HEK293T (cell line): ENCODE measurements at regions not wholly inside any gene's neighbourhood (a gene's known extent, or its start where the extent isn't known, plus 50 kb on each side); places are given as distances from the start of the nearest gene placed in this dataset.

Experiments
- CTCF ChIA-PET: fragments of 350-600 bp; formaldehyde crosslinking; extraction: SDS; loops from one replicate; lab custom pipeline; 2021; ENCODE audit warnings: antibody characterized with exemption, inconsistent platforms; lab: Yijun Ruan, JAX
- POLR2A ChIA-PET: fragments of 350-600 bp; formaldehyde crosslinking; extraction: SDS; loops from one replicate; lab custom pipeline; 2020; ENCODE audit warnings: antibody characterized with exemption, inconsistent platforms; lab: Yijun Ruan, JAX
- DNase-seq: peaks from one replicate; pipeline ENCODE4 v3.0.0; 2012; ENCODE audit warnings: mixed read lengths; ENCODE audit errors: extremely low spot score
- ARNT ChIP-seq: fragments of 450-650 bp; IDR thresholded peaks from 2 replicates; pipeline ENCODE4 v1.6.1; 2017; ENCODE audit warnings: mild to moderate bottlenecking
- BHLHE40 ChIP-seq: fragments of 450-650 bp; IDR thresholded peaks from 2 replicates; pipeline ENCODE4 v1.6.1; 2016; ENCODE audit warnings: mild to moderate bottlenecking, moderate library complexity, borderline replicate concordance
- CTBP1 ChIP-seq: fragments of 450-650 bp; IDR thresholded peaks from 2 replicates; pipeline ENCODE4 v1.6.1; 2016; ENCODE audit warnings: borderline replicate concordance
- ELF4 ChIP-seq: fragments of 450-650 bp; IDR thresholded peaks from 2 replicates; pipeline ENCODE4 v1.6.1; 2017; ENCODE audit warnings: antibody characterized with exemption
- FOXA1 ChIP-seq: fragments of 450-650 bp; IDR thresholded peaks from 2 replicates; pipeline ENCODE4 v1.6.1; 2016; ENCODE audit warnings: mild to moderate bottlenecking
- FOXK2 ChIP-seq: fragments of 450-650 bp; IDR thresholded peaks from 2 replicates; pipeline ENCODE4 v1.6.1; 2016; ENCODE audit warnings: mild to moderate bottlenecking
- FOXM1 ChIP-seq: fragments of 450-650 bp; IDR thresholded peaks from 2 replicates; pipeline ENCODE4 v1.6.1; 2017; ENCODE audit warnings: mild to moderate bottlenecking, borderline replicate concordance
- HDGF ChIP-seq: fragments of 450-650 bp; IDR thresholded peaks from 2 replicates; pipeline ENCODE4 v1.6.1; 2017; ENCODE audit warnings: antibody characterized with exemption, borderline replicate concordance
- L3MBTL2 ChIP-seq: fragments of 450-650 bp; conservative IDR thresholded peaks from 2 replicates; pipeline ENCODE4 v1.6.1; 2016; ENCODE audit warnings: mild to moderate bottlenecking
- LEF1 ChIP-seq: fragments of 450-650 bp; IDR thresholded peaks from 2 replicates; pipeline ENCODE4 v1.6.1; 2017; ENCODE audit warnings: mild to moderate bottlenecking, borderline replicate concordance
- NFRKB ChIP-seq: fragments of 450-650 bp; IDR thresholded peaks from 2 replicates; pipeline ENCODE4 v1.6.1; 2016; ENCODE audit warnings: mild to moderate bottlenecking, moderate library complexity
- SP1 ChIP-seq: fragments of 450-650 bp; IDR thresholded peaks from 2 replicates; pipeline ENCODE4 v1.6.1; 2017
- SUZ12 ChIP-seq: fragments of 450-650 bp; IDR thresholded peaks from 2 replicates; pipeline ENCODE4 v1.6.1; 2016; ENCODE audit warnings: mild to moderate bottlenecking
- TARDBP ChIP-seq: fragments of 450-650 bp; IDR thresholded peaks from 2 replicates; pipeline ENCODE4 v1.6.1; 2016
- TF ChIP-seq, protein P1 (sequence below): fragments of 450-650 bp; IDR thresholded peaks from 2 replicates; pipeline ENCODE4 v1.6.1; 2016

DNA sequence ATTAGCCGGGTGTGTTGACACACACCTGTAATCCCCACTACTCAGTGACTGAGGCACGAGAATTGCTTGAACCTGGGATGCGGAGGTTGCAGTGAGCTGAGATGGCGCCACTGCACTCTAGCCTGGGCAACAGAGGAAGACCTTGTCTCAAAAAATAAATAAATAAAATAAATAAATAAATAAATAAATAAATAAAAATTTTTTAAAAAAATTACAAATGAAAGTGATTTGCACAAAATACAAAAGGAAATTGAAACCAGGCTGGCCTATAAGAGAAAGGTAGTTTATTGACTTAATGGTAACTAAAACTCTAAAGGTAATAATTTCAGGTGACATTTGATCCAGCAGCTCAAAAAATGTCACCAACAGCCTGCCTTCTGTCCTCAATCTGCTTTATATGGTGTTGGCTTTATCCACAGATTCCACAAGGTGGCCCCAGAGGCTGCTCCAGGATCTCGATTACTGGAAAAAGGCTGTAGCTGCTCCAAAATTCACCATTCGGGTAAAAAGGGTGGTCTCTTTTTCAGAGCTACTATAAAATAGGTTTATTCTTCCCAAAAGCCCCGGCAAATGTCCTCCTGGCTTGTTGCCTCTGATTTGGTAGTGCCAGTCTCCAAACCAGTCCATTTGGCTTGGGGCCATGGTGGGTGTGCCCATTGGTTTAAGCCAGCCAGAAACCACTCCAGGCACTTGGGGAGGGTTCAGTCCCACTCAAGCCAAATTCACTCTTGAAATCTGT is 61.4 kb upstream of the TRIM2 start:
- ChIA-PET POLR2A (interaction anchor here (0.5 kb wide), 1 partner anchor 106 kb away, joined by 3 read pairs; no protein-coding TSS in a partner anchor), CTCF (interaction anchor here (0.6 to 2.0 kb wide), 38 partner anchors 8 to 505 kb away, joined by 3 to 17 read pairs (median 4); partner anchors contain the start of genes MND1 and TRIM2)
- no peak for TF ChIP-seq HDGF
- TF ChIP-seq, protein P1, sequence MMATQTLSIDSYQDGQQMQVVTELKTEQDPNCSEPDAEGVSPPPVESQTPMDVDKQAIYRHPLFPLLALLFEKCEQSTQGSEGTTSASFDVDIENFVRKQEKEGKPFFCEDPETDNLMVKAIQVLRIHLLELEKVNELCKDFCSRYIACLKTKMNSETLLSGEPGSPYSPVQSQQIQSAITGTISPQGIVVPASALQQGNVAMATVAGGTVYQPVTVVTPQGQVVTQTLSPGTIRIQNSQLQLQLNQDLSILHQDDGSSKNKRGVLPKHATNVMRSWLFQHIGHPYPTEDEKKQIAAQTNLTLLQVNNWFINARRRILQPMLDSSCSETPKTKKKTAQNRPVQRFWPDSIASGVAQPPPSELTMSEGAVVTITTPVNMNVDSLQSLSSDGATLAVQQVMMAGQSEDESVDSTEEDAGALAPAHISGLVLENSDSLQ, result peak; percentile 3; the same call in 1 of the 2 replicates
- peak; percentile 77 for DNase-seq

DNA sequence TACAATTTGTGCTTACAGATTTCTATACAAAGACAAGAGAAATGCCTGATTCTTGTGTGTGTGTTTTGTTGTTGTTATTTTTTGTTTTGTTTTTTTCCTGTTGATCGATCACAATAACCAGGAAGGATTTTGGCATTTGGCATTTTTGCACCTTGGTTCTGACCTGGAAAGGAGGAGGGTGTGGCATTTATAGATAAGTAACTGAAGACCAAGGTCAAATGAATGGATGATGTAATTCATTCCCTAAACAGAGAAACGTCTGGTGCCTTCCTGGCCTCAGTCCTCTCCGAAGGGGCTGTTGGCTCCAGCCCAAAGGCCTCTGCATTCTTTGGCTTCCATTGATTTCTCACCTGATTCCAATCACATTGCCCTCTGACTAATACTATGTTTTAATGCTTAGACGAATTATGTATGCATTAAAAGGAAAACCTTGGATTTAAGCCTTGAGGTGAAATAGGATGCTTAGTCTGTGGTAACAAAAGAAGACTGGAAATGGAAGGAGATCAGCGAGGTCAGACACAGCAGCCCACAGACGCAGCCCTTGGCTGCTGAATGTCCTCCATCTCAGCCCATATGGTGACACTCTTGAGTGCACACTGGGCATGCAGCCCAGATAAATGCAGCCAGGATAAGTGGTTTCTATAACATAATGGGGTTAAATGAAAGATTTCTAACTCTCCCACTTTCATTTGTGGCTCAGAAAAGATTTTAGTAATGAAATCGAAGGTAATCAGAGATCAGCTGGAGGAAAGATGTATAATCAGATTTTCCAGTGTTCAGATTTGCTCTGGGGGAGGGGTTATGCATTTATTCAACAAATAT is 60.5 kb upstream of the TRIM2 start:
- POLR2A ChIA-PET, result no interaction called here
- TF ChIP-seq TARDBP (no peak), NFRKB (no peak), ARNT (no peak), LEF1 (no peak), SUZ12 (no peak), HDGF (no peak), FOXK2 (no peak), FOXM1 (no peak), BHLHE40 (no peak), FOXA1 (no peak), ELF4 (no peak)
- no peak for DNase-seq
- CTCF ChIA-PET, result interaction anchor here (0.6 to 2.0 kb wide), 29 partner anchors 7 to 430 kb away, joined by 3 to 17 read pairs (median 5); partner anchors contain the start of gene TRIM2

DNA sequence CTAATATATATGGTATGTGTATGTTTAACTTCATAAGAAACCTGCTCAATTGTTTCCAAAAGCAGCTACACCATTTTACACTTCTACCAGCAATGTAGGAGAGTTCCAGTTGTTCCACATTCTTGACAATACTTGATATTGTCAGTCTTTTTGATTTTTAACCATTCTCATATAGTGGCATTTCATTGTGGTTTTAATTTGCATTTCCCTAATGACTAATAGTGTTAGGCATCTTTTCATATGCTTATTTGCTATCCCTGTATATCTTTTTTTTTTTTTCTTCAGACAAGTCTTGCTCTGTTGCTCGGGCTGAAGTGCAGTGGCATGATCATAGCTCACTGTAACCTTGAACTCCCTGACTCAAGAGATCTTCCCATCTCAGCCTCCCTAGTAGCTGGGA is 58.2 kb upstream of the TRIM2 start:
- ChIA-PET CTCF (interaction anchor here (0.7 to 1.7 kb wide), 4 partner anchors 10 to 172 kb away, joined by 3 to 7 read pairs (median 6); no protein-coding TSS in a partner anchor), POLR2A (no interaction called here)
- TF ChIP-seq ARNT (no peak), NFRKB (no peak), FOXA1 (no peak), FOXK2 (no peak), L3MBTL2 (no peak), SP1 (no peak), LEF1 (no peak), SUZ12 (no peak), CTBP1 (no peak), HDGF (no peak), ELF4 (no peak), TARDBP (no peak)
- DNase-seq, result no peak

DNA sequence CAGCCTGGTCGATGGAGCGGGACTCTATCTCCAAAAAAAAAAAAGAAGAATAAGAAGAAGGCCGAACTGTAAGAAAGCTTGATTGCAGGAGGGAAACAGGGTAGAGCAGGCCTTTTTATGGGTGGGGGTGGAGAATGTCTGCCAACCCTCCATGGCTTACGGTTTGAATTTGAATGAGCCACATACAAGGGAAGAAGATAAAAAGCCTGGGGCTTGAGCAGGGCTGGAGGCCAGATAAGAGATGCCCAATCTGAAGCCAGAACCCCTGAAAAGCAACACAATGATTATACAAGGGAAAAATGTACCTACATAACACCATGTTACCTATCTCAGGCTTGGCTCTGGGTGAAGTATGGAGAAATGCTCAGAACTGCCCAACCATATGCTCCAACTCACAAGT is 57.3 kb upstream of the TRIM2 start:
- POLR2A ChIA-PET, result no interaction called here
- CTCF ChIA-PET, result interaction anchor here (0.6 to 1.7 kb wide), 4 partner anchors 9 to 321 kb away, joined by 3 to 7 read pairs (median 3); no protein-coding TSS in a partner anchor
- DNase-seq, result no peak
- TF ChIP-seq SUZ12 (no peak), FOXM1 (no peak), BHLHE40 (no peak), L3MBTL2 (no peak), NFRKB (no peak)

DNA sequence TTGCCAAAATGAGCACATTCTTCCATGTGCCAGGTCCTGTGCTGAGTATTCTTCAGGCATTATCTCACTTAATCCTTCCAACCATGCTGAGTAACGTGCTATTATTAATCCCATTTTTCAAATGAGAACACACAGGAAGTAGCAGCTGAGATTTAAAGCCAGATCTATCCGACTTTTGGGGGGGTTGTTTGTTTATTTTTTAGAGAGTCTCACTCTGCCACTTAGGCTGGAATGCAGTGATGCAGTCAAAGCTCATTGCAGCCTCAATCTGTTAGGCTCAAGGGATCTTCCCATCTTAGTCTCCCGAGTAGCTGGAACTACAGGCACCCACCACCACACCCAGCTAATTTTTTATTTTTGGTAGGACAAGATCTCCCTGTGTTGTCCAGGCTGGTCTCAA is 55.5 kb upstream of the TRIM2 start:
- POLR2A ChIA-PET, result interaction anchor here (1.1 kb wide), 1 partner anchor 8 kb away, joined by 4 read pairs; no protein-coding TSS in a partner anchor
- CTCF ChIA-PET, result no interaction called here
- no peak for DNase-seq
- TF ChIP-seq ARNT (no peak), CTBP1 (no peak), ELF4 (no peak), NFRKB (no peak), HDGF (no peak), FOXM1 (no peak), L3MBTL2 (no peak)
- TF ChIP-seq, protein P1, result no peak

DNA sequence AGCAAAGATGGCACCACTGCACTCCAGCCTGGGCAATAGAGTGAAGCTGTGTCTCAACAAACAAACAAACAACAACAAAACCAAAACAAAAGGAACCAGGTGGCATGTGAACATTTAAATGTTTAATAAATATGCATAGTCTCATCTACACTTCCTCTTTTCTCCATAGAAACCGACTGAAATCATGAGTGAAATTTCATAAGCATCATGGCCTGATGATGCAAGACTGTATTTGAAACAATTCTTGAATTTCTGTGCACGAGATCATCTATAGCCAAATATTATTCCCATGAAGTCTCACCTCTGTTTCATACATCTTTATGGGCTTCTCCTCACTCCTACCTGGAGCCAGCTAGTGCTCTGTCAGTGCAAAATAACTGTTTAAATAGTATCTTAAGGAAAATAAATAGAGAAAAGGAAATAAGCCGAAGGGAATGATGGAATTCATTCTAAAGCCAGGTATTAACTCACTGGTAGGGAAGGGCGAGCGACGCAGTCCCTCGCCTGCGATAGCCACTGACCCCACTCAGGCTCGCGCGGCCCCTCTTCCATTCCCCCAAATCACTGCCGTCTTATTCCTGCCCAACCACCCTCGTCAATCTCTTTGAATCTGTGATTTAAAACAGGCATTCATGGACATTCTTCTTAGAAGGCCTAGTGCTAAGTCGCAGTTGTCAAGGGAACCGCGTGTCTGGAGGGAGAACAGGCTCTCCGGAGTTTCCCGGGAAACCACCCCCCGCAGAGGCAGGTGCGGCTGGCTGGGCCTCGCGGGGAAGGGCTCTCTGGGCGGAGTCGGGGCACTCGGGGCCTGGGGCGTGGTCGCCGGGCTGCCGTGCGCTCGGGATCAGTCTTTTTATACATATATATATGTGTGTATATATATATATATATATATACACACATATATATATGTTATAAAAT is 52.4 kb upstream of the TRIM2 start:
- TF ChIP-seq BHLHE40 (no peak), CTBP1 (no peak), L3MBTL2 (peak; percentile 43; the same call in 1 of the 2 replicates)
- peak; percentile 72 for DNase-seq
- ChIA-PET POLR2A (interaction anchor here (0.9 to 1.2 kb wide), 3 partner anchors 52 to 315 kb away, joined by 3 to 4 read pairs (median 3); partner anchors contain the start of genes TMEM131L and TRIM2), CTCF (interaction anchor here (1.1 to 1.4 kb wide), 2 partner anchors 9 to 25 kb away, joined by 3 to 8 read pairs; no protein-coding TSS in a partner anchor)
